ENCODE measurements at regions not wholly inside any gene's neighbourhood (a gene's known extent, or its start where the extent isn't known, plus 50 kb on each side); places are given as distances from the start of the nearest gene placed in this dataset.
A peak's percentile ranks its signal among the peaks of the same experiment; 100 is the strongest.

DNA sequence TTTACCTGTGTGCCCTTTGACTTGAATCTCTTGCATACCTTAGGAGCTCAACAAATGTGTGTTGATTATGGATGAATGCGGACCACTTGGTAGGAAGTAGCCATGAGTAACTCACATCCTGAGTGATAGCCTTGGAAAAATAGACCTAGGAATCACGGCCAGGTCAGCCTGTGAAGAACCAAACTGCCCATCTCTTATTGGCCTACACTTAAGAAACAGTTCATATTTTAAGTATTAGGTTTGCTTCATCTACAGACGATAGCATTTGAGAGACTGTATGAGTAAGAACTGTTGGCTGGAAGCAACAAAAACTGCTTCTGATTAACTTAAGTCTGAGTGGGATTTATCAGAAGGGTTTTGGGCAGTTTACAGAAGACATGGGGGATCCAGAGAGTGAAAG lies 152.5 kb upstream of the ADRA1D start:
- no peaks in the 10 kb centered on the region for H3K4me1 ChIP-seq (ENCODE audit: control extremely low read depth in 1 of 4, control insufficient read depth in 4 of 4, insufficient read depth in 4 of 4, low read length in 3 of 4)
- DNase-seq = no peak
- H3K4me3 ChIP-seq (ENCODE audit: control insufficient read depth in 1 of 7, extremely low read depth in 1 of 7, insufficient read depth in 4 of 7, low read depth in 2 of 7, low read length in 6 of 7) = no peak overlapping the region
- H3K9me3 ChIP-seq (ENCODE audit: control extremely low read depth in 1 of 5, control insufficient read depth in 4 of 5, insufficient read depth in 2 of 5, low read depth in 1 of 5, low read length in 4 of 5) = peaks cover 0 to 8% (median 3%) of the 10 kb centered on the region in 5 experiments
- no peaks in the 10 kb centered on the region for H3K36me3 ChIP-seq (ENCODE audit: control insufficient read depth in 4 of 4, insufficient read depth in 4 of 4, low read length in 3 of 4)
- no peak overlapping the region for H3K27ac ChIP-seq (ENCODE audit: insufficient read depth in 1 of 2, low read depth in 1 of 2, low read length in 2 of 2, poor library complexity in 1 of 2, severe bottlenecking in 2 of 2)
- 93% methylated on average over 3 of the region's 3 CpGs for WGBS (ENCODE audit: insufficient coverage)
- ChIA-PET CTCF (no interaction called here), POLR2A (no interaction called here)
- H3K27me3 ChIP-seq (replicated peaks in 2 of 5; ENCODE audit: control insufficient read depth in 4 of 5, insufficient read depth in 5 of 5, low read length in 4 of 5) = no peaks in the 10 kb centered on the region

DNA sequence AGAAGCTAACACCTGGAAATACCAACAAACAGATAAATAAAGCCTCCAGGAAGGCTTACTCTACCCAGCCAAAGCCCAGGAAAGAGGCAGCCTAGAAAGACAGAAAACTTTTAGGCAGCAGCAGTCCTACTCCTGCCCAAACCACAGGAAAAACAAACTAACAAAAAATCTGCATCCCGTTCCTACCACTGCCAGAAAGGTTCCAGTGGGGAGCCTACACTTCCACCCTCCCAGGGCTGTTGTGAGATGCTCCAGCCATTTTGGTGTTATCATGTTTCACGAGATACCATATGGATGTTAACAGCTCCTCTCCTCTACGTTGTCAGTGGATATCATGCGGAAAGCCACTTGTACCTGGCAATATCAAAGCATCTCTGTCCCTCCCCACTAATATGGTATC lies 135.9 kb upstream of the ADRA1D start:
- WGBS (ENCODE audit: insufficient coverage) = 96% methylated on average over 4 of the region's 4 CpGs
- no peak for DNase-seq
- Histone ChIP-seq H3K9me3 (ENCODE audit: control extremely low read depth in 1 of 5, control insufficient read depth in 4 of 5, insufficient read depth in 2 of 5, low read depth in 1 of 5, low read length in 4 of 5) (no peaks in the 10 kb centered on the region), H3K4me3 (ENCODE audit: control insufficient read depth in 1 of 7, extremely low read depth in 1 of 7, insufficient read depth in 4 of 7, low read depth in 2 of 7, low read length in 6 of 7) (no peak overlapping the region), H3K36me3 (ENCODE audit: control insufficient read depth in 4 of 4, insufficient read depth in 4 of 4, low read length in 3 of 4) (no peaks in the 10 kb centered on the region), H3K27me3 (replicated peaks in 2 of 5; ENCODE audit: control insufficient read depth in 4 of 5, insufficient read depth in 5 of 5, low read length in 4 of 5) (no peaks in the 10 kb centered on the region), H3K4me1 (ENCODE audit: control extremely low read depth in 1 of 4, control insufficient read depth in 4 of 4, insufficient read depth in 4 of 4, low read length in 3 of 4) (no peaks in the 10 kb centered on the region), H3K27ac (ENCODE audit: insufficient read depth in 1 of 2, low read depth in 1 of 2, low read length in 2 of 2, poor library complexity in 1 of 2, severe bottlenecking in 2 of 2) (no peak overlapping the region)
- ChIA-PET POLR2A (no interaction called here), CTCF (no interaction called here)

DNA sequence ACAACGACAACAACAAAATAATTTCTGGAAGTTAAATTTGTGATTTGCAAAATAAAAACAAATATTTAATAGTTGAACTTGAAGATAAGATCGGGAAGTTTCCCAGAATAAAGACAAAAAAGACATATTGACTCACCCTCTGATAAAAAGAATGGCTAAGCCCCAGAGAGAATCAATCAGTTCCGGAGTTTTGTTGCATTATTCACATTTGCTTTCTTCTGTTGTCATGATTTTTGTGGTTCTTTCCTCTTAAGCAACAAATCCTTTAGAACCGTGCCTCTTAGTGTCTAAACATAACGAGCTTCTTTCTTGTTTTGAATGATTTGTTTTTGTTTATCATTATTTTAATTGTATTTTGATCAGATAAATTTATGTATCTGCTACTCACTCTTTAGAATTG lies 134.9 kb upstream of the ADRA1D start:
- no peak for DNase-seq
- Histone ChIP-seq H3K27me3 (replicated peaks in 2 of 5; ENCODE audit: control insufficient read depth in 4 of 5, insufficient read depth in 5 of 5, low read length in 4 of 5) (no peaks in the 10 kb centered on the region), H3K4me1 (ENCODE audit: control extremely low read depth in 1 of 4, control insufficient read depth in 4 of 4, insufficient read depth in 4 of 4, low read length in 3 of 4) (no peaks in the 10 kb centered on the region), H3K9me3 (ENCODE audit: control extremely low read depth in 1 of 5, control insufficient read depth in 4 of 5, insufficient read depth in 2 of 5, low read depth in 1 of 5, low read length in 4 of 5) (no peaks in the 10 kb centered on the region), H3K36me3 (ENCODE audit: control insufficient read depth in 4 of 4, insufficient read depth in 4 of 4, low read length in 3 of 4) (no peaks in the 10 kb centered on the region), H3K4me3 (ENCODE audit: control insufficient read depth in 1 of 7, extremely low read depth in 1 of 7, insufficient read depth in 4 of 7, low read depth in 2 of 7, low read length in 6 of 7) (no peak overlapping the region), H3K27ac (ENCODE audit: insufficient read depth in 1 of 2, low read depth in 1 of 2, low read length in 2 of 2, poor library complexity in 1 of 2, severe bottlenecking in 2 of 2) (no peak overlapping the region)
- ChIA-PET POLR2A (no interaction called here), CTCF (no interaction called here)
- 93% methylated on average over 2 of the region's 5 CpGs for WGBS (ENCODE audit: insufficient coverage)

DNA sequence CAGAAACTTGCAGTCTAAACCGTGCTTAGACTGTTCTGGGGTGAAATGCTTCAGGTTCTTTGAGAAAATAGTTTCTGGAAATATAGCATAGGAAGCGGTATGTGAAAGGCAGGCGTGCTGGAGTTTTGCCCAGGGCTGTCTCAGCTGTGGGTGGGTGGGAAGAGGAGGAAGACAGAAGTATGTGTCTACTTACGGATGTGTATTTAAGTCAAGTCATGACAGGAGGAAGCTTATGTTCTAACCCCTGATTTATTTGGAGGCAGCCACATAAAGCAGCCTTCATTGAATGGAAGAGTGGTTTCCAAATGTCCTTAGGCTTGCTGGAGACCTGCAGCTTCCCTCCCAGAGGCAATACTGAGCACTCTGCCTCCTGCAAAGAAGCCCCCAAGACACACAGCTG lies 126.8 kb upstream of the ADRA1D start:
- CTCF ChIA-PET = interaction anchor here (1.7 kb wide), 1 partner anchor 11 kb away, joined by 7 read pairs; no protein-coding TSS in a partner anchor
- Histone ChIP-seq H3K27ac (ENCODE audit: insufficient read depth in 1 of 2, low read depth in 1 of 2, low read length in 2 of 2, poor library complexity in 1 of 2, severe bottlenecking in 2 of 2) (peak overlapping the region in 1 of 2 experiments; percentile 17), H3K36me3 (ENCODE audit: control insufficient read depth in 4 of 4, insufficient read depth in 4 of 4, low read length in 3 of 4) (no peaks in the 10 kb centered on the region), H3K4me3 (ENCODE audit: control insufficient read depth in 1 of 7, extremely low read depth in 1 of 7, insufficient read depth in 4 of 7, low read depth in 2 of 7, low read length in 6 of 7) (peak overlapping the region in 3 of 7 experiments; percentile 14 to 40 (median 15)), H3K4me1 (ENCODE audit: control extremely low read depth in 1 of 4, control insufficient read depth in 4 of 4, insufficient read depth in 4 of 4, low read length in 3 of 4) (peaks cover 23 to 41% (median 34%) of the 10 kb centered on the region in 4 experiments), H3K9me3 (ENCODE audit: control extremely low read depth in 1 of 5, control insufficient read depth in 4 of 5, insufficient read depth in 2 of 5, low read depth in 1 of 5, low read length in 4 of 5) (no peaks in the 10 kb centered on the region), H3K27me3 (replicated peaks in 2 of 5; ENCODE audit: control insufficient read depth in 4 of 5, insufficient read depth in 5 of 5, low read length in 4 of 5) (no peaks in the 10 kb centered on the region)
- WGBS (ENCODE audit: insufficient coverage) = 3% methylated on average over 4 of the region's 4 CpGs
- DNase-seq = peak; percentile 70 to 97 (median 92)
- POLR2A ChIA-PET = interaction anchor here (0.6 kb wide), 1 partner anchor 197 kb away, joined by 3 read pairs; no protein-coding TSS in a partner anchor

DNA sequence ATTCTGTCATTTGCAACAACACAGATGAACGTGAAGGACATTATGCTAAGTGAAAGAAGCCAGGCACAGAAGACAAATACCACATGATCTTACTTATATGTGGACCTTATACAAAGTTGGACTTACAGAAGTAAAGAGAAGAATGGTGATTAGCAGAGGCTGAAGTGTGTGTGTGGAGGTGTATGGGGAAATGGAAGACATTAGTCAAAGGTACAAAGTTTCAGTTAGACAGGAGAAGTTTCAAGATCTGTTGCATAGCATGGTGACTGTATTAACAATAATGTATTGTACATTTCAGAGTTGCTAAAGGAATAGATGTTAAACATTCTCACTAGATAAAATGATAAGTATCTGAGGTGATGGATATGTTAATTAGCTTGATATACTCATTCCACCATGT lies 124.4 kb upstream of the ADRA1D start:
- DNase-seq = no peak
- Histone ChIP-seq H3K9me3 (ENCODE audit: control extremely low read depth in 1 of 5, control insufficient read depth in 4 of 5, insufficient read depth in 2 of 5, low read depth in 1 of 5, low read length in 4 of 5) (no peaks in the 10 kb centered on the region), H3K4me1 (ENCODE audit: control extremely low read depth in 1 of 4, control insufficient read depth in 4 of 4, insufficient read depth in 4 of 4, low read length in 3 of 4) (peaks cover 34 to 64% (median 56%) of the 10 kb centered on the region in 4 experiments), H3K36me3 (ENCODE audit: control insufficient read depth in 4 of 4, insufficient read depth in 4 of 4, low read length in 3 of 4) (no peaks in the 10 kb centered on the region), H3K4me3 (ENCODE audit: control insufficient read depth in 1 of 7, extremely low read depth in 1 of 7, insufficient read depth in 4 of 7, low read depth in 2 of 7, low read length in 6 of 7) (no peak overlapping the region), H3K27ac (ENCODE audit: insufficient read depth in 1 of 2, low read depth in 1 of 2, low read length in 2 of 2, poor library complexity in 1 of 2, severe bottlenecking in 2 of 2) (no peak overlapping the region), H3K27me3 (replicated peaks in 2 of 5; ENCODE audit: control insufficient read depth in 4 of 5, insufficient read depth in 5 of 5, low read length in 4 of 5) (no peaks in the 10 kb centered on the region)
- ChIA-PET CTCF (no interaction called here), POLR2A (no interaction called here)
- WGBS (ENCODE audit: insufficient coverage) = no CpG with 5 or more reads among the region's 1 CpG

DNA sequence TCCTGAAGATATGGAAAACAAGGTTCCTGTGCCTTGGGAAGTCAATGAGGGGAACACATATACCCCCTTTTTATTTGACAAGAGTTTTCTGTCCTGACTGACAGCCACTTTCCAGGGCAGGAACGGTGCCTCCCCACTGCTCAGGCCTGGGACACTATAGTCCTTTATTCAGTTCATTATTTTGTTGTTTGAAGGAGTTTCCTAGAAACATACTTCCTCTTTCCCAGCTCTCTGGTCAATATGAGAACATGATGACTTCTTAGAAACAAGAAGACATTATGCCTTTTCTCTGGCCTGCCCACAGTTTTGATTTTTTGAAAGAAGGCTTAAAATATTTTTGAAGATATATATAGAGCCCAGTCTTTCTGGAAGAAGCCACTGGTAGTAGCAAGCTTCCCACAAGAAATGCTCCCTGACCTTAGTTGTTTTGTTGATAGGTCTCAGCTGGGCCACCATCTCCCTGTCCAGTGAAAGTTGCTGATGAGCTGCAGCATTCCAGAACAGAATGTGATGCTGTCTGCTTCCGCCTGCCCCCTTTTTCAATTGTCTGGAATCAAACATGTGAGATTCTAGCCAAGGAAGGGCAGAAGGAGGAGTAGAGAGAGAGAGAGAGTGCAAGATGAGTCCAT lies 122.7 kb upstream of the ADRA1D start:
- H3K27ac ChIP-seq (ENCODE audit: insufficient read depth in 1 of 2, low read depth in 1 of 2, low read length in 2 of 2, poor library complexity in 1 of 2, severe bottlenecking in 2 of 2) = peak overlapping the region in 1 of 2 experiments; percentile 11
- H3K36me3 ChIP-seq (ENCODE audit: control insufficient read depth in 4 of 4, insufficient read depth in 4 of 4, low read length in 3 of 4) = no peaks in the 10 kb centered on the region

DNA sequence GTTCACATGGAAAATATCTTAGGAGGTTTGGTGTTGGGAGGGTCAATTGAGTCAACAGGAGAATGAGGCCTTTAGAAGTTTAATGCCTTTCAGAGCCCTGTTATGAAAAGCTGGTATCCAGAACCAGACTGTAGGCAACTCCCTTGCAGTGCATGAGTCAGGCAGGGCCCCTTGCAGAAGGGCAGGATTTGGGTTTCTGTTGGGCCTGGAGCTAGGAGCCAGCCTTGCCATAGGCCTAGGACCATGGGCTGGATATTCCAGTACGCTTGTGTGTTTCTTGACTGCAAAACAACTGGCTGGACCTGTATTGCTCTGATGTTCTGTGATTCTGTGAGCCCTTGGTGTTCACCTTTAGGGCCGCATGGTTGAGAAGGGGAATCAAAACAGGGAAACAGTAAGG lies 121.8 kb upstream of the ADRA1D start:
- DNase-seq = peak in 2 of 3 donors; percentile 14 to 43
- ChIA-PET POLR2A (no interaction called here), CTCF (interaction anchor here (0.6 kb wide), 1 partner anchor 67 kb away, joined by 3 read pairs; no protein-coding TSS in a partner anchor)
- peak overlapping the region in 1 of 7 experiments; percentile 29 for H3K4me3 ChIP-seq (ENCODE audit: control insufficient read depth in 1 of 7, extremely low read depth in 1 of 7, insufficient read depth in 4 of 7, low read depth in 2 of 7, low read length in 6 of 7)
- H3K9me3 ChIP-seq (ENCODE audit: control extremely low read depth in 1 of 5, control insufficient read depth in 4 of 5, insufficient read depth in 2 of 5, low read depth in 1 of 5, low read length in 4 of 5) = peaks cover 0 to 4% (median 0%) of the 10 kb centered on the region in 5 experiments
- WGBS (ENCODE audit: insufficient coverage) = 100% methylated on average over 2 of the region's 2 CpGs
- no peak overlapping the region for H3K27ac ChIP-seq (ENCODE audit: insufficient read depth in 1 of 2, low read depth in 1 of 2, low read length in 2 of 2, poor library complexity in 1 of 2, severe bottlenecking in 2 of 2)
- no peaks in the 10 kb centered on the region for H3K27me3 ChIP-seq (replicated peaks in 2 of 5; ENCODE audit: control insufficient read depth in 4 of 5, insufficient read depth in 5 of 5, low read length in 4 of 5)
- H3K36me3 ChIP-seq (ENCODE audit: control insufficient read depth in 4 of 4, insufficient read depth in 4 of 4, low read length in 3 of 4) = no peaks in the 10 kb centered on the region
- peaks cover 31 to 66% (median 51%) of the 10 kb centered on the region in 4 experiments for H3K4me1 ChIP-seq (ENCODE audit: control extremely low read depth in 1 of 4, control insufficient read depth in 4 of 4, insufficient read depth in 4 of 4, low read length in 3 of 4)

More for the DNA sequence above, 122.7 kb upstream of the ADRA1D start:
- peak; percentile 8 to 54 (median 51) for DNase-seq
- POLR2A ChIA-PET = no interaction called here
- no peaks in the 10 kb centered on the region for H3K27me3 ChIP-seq (replicated peaks in 2 of 5; ENCODE audit: control insufficient read depth in 4 of 5, insufficient read depth in 5 of 5, low read length in 4 of 5)
- H3K9me3 ChIP-seq (ENCODE audit: control extremely low read depth in 1 of 5, control insufficient read depth in 4 of 5, insufficient read depth in 2 of 5, low read depth in 1 of 5, low read length in 4 of 5) = no peaks in the 10 kb centered on the region
- peaks cover 34 to 73% (median 59%) of the 10 kb centered on the region in 4 experiments for H3K4me1 ChIP-seq (ENCODE audit: control extremely low read depth in 1 of 4, control insufficient read depth in 4 of 4, insufficient read depth in 4 of 4, low read length in 3 of 4)
- CTCF ChIA-PET = no interaction called here
- H3K4me3 ChIP-seq (ENCODE audit: control insufficient read depth in 1 of 7, extremely low read depth in 1 of 7, insufficient read depth in 4 of 7, low read depth in 2 of 7, low read length in 6 of 7) = no peak overlapping the region
- WGBS (ENCODE audit: insufficient coverage) = 70% methylated on average over 2 of the region's 2 CpGs

Data from common myeloid progenitor, CD34-positive (primary cell).